Lower lobe of right lung (tissue), 2 donors: ENCODE measurements at regions not wholly inside any gene's neighbourhood (a gene's known extent, or its start where the extent isn't known, plus 50 kb on each side); places are given as distances from the start of the nearest gene placed in this dataset.

ENCODE experiments used
- ATAC-seq, 2 donors: fragments of 200-7000 bp; cut with Tn5 transposase; one replicate each; pipeline ENCODE4 v1.9.1; 2020 to 2022; ENCODE audit warnings: mild to moderate bottlenecking in 2 of 2, moderate library complexity in 2 of 2
- DNase-seq: peaks from one replicate; pipeline ENCODE4 v3.0.0-alpha.2; 2020
- H3K27ac ChIP-seq: fragments of 200-600 bp; one replicate; pipeline ENCODE4 v1.8.0; 2022
- H3K27me3 ChIP-seq: fragments of 200-600 bp; one replicate; pipeline ENCODE4 v1.8.0; 2022; ENCODE audit warnings: low read depth
- H3K36me3 ChIP-seq: fragments of 200-600 bp; one replicate; pipeline ENCODE4 v1.8.0; 2022; ENCODE audit warnings: mild to moderate bottlenecking
- H3K4me1 ChIP-seq: fragments of 200-600 bp; one replicate; pipeline ENCODE4 v1.8.0; 2022
- H3K4me3 ChIP-seq: fragments of 200-600 bp; one replicate; pipeline ENCODE4 v1.8.0; 2022; ENCODE audit warnings: mild to moderate bottlenecking
- H3K9me3 ChIP-seq: fragments of 200-600 bp; one replicate; pipeline ENCODE4 v1.8.0; 2022
- CTCF ChIP-seq: fragments of 200-600 bp; IDR thresholded peaks from one replicate; pipeline ENCODE4 v1.8.0; 2022; ENCODE audit warnings: antibody characterized with exemption, mild to moderate bottlenecking
- intact Hi-C: fragments of 100-400 bp; cut with DNase I; formaldehyde crosslinking; loops from one replicate; pipeline ENCODE4 v1.11.0; 2022
- donor health status: DM: no; HTN: yes; CAD: no; lungs with severe emphysema.

DNA sequence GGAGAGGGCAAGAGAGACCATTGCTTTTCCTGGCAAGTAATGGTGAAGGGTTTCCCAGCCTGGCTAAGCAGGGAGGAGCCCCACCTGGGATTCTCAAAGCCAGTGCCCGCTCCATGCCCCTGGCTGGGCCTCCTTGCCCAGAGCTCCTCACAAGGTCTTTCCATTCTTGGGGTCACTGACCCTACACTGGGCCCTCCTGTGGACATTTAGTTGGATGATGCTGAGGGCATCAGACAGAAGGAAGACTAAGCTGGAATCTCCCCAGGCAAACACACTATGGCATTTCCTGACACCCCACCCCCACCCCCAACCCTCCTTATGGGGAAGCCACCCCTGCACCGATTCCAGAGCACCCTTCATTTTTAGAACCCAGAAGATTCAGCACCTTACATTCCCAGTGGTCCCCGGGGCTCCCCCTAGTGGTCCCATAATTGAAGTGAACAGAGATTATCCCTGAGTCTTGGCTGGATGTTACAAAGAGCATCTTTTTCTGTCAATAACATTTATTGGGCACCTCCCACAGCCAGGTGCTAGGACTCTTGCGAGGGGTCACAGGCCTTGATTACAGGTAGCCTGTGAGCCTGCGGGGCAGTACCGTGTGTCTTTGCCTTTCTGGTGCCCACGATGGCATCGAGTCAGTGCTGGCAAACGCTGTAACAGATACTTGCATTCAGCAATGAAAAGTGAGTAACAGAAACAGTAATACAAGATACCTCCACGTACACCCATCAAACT, 548.5 kb downstream of the BUD13 start:
- H3K27me3 ChIP-seq: no peaks in the 10 kb centered on the region
- ATAC-seq: peak; percentile 31 to 69
- no peaks in the 10 kb centered on the region for H3K36me3 ChIP-seq
- H3K27ac ChIP-seq: no peak overlapping the region
- DNase-seq: no peak
- intact Hi-C loops: no loop called here
- H3K4me1 ChIP-seq: no peaks in the 10 kb centered on the region
- H3K4me3 ChIP-seq: no peak overlapping the region
- H3K9me3 ChIP-seq: no peaks in the 10 kb centered on the region
- peak; percentile 63 for TF ChIP-seq CTCF

DNA sequence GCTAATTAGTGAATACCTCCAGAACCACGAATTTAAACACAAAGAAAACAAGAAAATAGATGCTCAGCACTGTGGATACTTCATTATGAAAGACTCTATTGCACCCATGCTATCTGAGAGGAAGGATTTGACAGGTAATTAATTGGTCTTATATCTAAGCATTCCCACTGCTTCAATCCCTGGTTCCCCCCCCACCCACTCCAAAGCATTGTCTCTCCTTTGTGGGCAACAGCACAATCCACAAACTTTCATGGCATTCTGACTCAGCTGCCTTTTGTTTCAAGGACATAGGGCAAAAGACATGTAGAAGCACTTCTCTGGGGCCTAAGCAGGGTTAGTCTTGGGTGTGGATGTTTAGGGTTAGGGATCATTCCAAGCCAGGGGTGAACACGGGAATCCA, 551.4 kb downstream of the BUD13 start:
- Histone ChIP-seq H3K9me3 (no peaks in the 10 kb centered on the region), H3K36me3 (no peaks in the 10 kb centered on the region)

GRCh38 chr11:116219171-116219635, 553.6 kb downstream of the BUD13 start:
- ATAC-seq: no peak
- Histone ChIP-seq H3K4me1 (peaks cover 5% of the 10 kb centered on the region), H3K27me3 (no peaks in the 10 kb centered on the region), H3K27ac (no peak overlapping the region), H3K36me3 (no peaks in the 10 kb centered on the region), H3K9me3 (no peaks in the 10 kb centered on the region), H3K4me3 (no peak overlapping the region)
- no peak for DNase-seq
- intact Hi-C loops: no loop called here
- no peak for TF ChIP-seq CTCF

More for the DNA sequence above, 551.4 kb downstream of the BUD13 start:
- no peak for TF ChIP-seq CTCF
- Histone ChIP-seq H3K4me3 (no peak overlapping the region), H3K4me1 (peaks cover 5% of the 10 kb centered on the region), H3K27me3 (no peaks in the 10 kb centered on the region), H3K27ac (no peak overlapping the region)
- ATAC-seq (no peak), DNase-seq (no peak)
- intact Hi-C loops: no loop called here

DNA sequence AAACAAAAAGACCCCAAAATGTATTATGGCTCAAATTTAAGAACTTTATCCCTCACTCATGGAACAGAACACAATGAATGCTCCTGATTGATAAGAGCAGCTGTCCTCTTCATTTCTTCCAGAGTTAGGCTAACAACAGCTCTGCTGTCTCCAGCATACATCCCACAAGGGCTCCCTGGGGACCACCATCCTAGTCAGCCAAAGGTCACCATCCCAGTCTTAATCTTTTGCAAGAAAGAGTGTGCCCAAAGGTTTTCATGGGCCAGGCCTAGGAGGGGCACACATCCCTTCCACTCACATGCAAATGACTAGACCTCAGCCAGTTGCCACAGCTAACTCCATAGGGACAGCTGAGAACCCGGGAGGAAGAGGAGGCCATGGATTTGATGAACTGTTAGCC, 555.3 kb downstream of the BUD13 start:
- Histone ChIP-seq H3K27me3 (no peaks in the 10 kb centered on the region), H3K9me3 (no peaks in the 10 kb centered on the region), H3K36me3 (no peaks in the 10 kb centered on the region), H3K4me3 (no peak overlapping the region), H3K27ac (no peak overlapping the region), H3K4me1 (peaks cover 5% of the 10 kb centered on the region)
- DNase-seq (no peak), ATAC-seq (no peak)
- TF ChIP-seq CTCF: no peak
- intact Hi-C loops: no loop called here

DNA sequence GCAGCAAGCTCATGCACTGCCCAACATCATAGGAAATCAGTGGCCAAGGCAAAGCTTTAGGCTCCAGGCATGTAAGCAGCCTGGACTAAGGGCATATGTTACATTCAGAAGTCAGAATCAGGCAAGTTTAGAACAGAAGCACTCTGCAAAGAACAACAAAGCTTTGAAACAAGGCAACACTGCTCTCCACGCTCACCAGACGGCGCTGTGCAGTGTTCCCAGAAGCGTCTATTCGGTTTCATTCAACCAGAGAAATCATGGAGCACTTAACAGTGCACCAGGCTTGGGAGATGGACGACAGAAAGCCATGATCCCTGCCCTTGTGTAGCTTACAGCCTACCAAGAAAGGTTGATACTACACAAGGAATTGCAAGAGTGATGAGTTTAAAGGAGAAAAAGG, 555.8 kb downstream of the BUD13 start:
- intact Hi-C loops: no loop called here
- DNase-seq (peak; percentile 61), ATAC-seq (peak; percentile 62 to 81)
- Histone ChIP-seq H3K27me3 (no peaks in the 10 kb centered on the region), H3K36me3 (no peaks in the 10 kb centered on the region), H3K4me3 (no peak overlapping the region), H3K4me1 (peaks cover 5% of the 10 kb centered on the region), H3K27ac (no peak overlapping the region), H3K9me3 (no peaks in the 10 kb centered on the region)
- TF ChIP-seq CTCF: peak; percentile 81
